ENCODE measurements at regions not wholly inside any gene's neighbourhood (a gene's known extent, or its start where the extent isn't known, plus 50 kb on each side); places are given as distances from the start of the nearest gene placed in this dataset.
A peak's percentile ranks its signal among the peaks of the same experiment; 100 is the strongest.
"Not testable (repeated sequence)": the region's sequence is repeated elsewhere in the genome, so short reads cannot be mapped to it uniquely, and the experiment has no call there.

DNA sequence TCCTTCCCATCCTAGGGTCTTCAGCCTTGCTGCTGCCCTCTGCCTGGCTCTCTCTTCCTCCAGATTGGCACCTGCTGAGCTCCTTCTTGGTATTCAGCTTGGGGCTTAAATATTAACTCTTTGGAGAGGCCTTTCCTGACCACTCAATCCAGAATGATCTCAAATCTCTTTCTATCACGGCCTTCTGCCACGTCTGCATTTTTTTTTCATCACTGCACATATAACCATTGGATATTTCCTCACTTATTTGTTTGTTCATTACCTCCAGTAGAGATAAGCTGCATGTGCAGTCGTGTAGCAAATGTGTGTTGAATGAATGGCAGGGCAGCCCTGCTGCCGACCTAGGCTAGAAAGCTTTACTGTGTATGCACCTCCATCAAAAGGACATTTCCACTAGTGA lies 51.6 kb upstream of the MPP7 start:
- DNase-seq (ENCODE audit: low read depth in 2 of 2) = no peak

DNA sequence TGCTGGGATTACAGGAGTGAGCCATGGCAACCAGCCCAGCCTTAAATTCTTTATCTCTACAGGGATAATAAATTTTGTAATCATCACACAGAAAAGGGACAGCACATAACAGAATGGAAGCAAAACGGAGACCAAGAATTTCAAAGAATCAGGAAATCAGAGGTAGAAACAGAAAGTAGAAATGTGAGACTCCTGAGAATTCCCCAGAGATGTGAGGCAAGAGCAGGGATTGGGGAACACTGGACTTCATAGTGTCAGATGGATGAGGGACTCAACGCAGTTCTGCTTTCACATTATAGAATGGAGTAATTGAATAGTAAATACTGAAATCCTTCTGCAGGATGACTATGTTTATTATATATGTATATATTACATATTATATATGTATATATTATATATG lies 52.5 kb upstream of the MPP7 start:
- no peak for DNase-seq (ENCODE audit: low read depth in 2 of 2)

DNA sequence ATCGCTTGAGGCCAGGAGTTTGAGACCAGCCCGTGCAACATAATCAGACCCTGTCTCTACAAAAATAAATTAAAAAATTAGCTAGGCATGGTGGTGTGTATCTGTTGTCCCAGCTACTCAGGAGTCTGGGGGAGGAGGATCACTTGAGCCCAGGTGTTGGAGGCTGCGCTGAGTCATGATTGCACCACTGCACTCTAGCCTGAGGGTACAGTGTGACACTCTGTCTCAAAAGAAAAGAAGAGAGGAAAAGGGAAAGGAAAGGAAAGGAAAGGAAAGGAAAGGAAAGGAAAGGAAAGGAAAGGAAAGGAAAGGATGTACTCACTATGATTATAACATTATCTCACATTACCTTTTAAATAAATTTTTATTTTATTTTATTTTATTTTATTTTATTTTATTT lies 56.5 kb upstream of the MPP7 start:
- no peak for DNase-seq (ENCODE audit: low read depth in 2 of 2)

DNA sequence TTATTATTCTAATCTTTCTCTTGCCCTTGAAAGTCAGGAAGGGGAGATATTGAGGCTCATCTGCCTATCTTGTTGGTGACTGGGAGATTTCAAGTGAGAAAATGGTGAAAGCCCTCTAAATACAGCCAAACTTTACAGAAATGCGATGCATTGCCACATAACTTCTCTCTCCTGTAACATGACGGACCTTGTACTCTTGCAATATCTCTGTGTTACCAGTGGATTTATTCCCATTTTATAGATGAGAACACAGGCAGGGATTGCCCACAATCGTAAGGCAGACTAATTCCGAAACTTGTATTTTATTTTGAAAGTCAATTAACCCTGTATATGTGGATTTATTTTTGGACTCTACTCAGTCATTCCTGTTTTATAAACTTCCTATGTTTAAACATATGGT lies 57.3 kb upstream of the MPP7 start:
- no peak for DNase-seq (ENCODE audit: low read depth in 2 of 2)

DNA sequence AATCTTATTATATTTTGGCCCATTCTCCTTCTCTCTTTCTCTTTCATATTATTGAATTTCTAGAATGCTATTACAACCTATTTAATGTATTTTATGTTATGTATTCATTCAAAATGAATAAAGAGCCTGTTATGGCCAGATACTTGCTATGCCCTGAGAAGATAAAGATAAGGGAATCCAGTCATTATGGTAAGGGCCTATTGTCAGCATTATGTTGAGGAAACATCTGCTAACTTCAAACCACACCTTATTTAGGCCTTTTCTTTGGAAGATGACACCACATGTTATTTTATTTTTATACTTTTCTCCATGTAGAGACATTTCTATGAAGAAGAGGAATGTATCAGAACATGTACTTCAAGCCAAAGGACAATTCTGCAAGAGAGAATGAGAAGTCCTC lies 60.5 kb upstream of the MPP7 start:
- no peak for DNase-seq (ENCODE audit: low read depth in 2 of 2)

DNA sequence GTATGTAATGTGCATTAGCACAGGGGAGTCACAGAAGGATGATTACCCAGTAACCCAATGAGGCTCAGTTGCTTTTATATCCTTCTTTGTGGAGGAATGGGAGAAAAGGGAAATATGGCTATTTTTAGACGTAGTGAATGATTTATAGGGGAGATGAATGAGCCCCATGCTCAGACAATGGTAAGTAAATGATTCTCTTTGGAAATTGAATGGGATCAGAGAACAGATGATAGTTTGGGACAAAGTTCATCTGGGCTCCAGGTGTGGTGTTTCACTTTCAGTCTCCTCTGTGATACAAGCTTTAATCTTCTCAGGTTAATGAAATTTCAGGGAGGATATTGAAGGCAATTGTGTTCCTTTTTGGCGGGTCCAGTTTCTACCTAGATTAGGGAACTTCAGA lies 63.0 kb upstream of the MPP7 start:
- DNase-seq (ENCODE audit: low read depth in 2 of 2) = no peak

DNA sequence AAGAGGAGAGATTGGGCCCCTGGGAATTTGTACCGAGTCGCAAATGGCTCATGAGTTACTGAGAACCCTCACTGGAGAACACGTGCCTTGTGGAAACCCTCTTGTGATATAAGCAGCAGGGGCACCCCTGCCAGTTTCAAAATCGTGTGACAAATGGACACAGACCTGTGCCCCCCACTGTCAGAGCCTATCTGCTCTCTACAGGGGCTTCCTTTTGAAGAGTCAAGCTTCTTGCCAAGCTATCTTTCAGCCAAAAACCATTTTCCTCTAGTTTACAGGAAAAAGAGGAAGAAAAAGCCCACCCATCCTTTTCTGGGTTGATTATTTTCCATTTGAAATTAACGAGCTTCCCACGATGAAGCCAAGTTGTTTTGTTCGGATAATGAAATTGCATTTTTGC lies 64.1 kb upstream of the MPP7 start:
- no peak for DNase-seq (ENCODE audit: low read depth in 2 of 2)

DNA sequence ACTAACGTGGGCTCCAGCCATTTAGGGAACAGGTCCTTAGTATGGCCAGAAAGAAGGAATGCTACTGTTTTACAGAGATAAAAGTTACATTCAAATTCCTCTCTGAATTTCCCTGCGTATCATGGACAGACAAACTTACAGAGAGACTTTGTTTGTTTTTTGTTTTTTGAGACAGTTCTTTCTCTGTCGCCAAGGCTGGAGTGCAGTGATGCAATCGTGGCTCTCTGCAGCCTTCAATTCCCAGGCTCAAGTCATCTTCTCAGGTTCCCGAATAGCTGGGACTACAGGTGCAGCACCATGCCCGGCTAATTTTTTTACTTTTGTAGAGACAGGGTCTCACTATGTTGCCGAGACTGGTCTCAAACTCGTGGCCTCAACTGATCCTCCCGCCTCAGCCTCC lies 64.5 kb upstream of the MPP7 start:
- no peak for DNase-seq (ENCODE audit: low read depth in 2 of 2)

DNA sequence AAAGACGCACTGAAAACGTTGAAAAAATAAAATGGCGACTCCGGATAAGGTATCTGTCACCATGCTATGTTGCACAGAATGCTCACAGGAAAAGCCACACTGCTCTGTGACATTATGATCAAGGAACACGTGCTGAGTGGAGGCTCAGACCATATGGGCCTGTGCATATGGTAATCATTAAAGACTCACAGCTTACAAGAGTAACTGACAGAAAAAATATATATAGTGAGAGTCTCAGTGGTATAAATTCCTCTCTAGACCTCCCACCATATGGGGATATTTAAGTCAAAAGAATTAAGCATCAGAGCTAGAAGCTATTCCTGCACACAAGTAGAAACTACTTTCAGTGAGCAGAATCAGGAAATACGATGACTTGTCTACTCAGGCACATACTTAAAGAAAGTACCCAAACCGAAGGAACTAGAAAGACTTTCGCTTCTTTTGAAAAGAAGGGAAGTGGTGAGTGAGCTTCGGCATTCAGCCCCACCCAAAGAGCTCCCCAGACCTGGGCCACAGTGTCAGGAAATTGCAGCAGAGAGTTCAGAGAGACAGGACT lies 65.1 kb upstream of the MPP7 start:
- DNase-seq (ENCODE audit: low read depth in 2 of 2) = peak; percentile 15 to 37

DNA sequence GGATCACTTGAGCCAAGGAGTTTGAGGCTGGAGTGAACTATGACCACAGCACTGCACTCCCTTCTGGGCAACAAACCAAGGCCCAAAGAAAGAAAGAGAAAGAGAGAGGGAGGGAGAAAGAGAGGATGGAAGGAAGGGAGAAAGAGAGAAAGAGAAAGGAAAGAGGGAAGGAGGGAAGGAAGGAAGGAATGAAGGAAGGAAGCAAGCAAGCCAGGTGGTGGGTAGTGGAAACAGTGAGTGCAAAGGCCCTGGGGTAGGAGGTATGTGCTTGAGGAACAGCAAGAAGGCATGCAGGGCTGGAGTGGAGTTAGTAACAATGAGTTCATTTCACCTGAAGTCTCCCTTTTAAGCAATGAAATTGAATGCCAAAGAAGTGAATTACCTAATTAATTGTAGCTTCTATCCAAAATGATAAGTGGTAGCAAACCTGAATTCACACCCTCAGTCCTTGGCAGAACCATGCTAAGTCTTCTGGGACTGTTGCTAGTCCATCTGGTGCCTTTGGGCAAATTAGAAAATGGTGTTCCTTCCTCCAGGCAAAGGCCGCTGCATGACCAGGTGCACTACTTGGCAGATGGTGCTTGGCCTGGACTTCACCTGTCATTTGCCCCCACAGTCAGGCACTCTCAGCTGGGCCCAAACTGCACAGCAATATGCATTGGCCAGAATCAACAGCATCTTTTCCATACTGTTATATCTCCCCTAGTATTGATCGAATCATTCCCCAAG lies 67.4 kb upstream of the MPP7 start:
- no peak for DNase-seq (ENCODE audit: low read depth in 2 of 2)

DNA sequence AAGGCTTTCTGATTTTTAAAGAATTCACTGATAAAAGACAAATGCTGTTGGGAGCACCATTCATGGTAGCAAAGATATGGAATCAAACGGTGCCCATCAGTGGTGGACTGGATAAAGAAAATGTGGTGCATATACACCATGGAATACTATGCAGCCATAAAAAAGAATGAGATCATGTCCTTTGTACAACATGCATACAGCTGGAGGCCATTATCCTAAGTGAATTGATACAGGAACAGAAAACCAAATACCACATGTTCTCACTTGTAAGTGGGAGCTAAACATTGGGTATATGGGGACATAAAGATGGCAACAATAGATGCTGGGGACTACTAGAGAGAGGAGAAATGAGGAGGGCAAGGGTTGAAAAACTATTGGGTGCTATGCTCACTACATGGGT lies 68.8 kb upstream of the MPP7 start:
- DNase-seq (ENCODE audit: low read depth in 2 of 2) = not testable (repeated sequence)

DNA sequence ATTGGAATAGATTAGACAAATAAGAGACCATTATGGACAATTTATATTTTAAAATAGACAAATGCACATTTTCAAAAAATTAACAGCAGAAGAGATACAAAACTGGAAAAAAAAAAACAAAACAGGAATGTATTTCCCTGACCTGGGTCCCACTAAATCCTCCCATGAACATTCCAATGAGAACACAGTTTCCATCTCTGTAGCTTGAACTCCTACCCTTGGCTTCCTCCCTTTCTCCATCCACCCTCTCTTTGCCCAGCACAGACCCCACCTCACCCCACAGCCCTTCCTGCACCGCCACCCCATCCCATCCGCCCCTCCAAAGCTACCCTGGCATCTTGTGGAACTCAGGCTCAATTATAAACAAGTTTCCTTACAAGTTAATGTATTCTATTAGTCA lies 71.2 kb upstream of the MPP7 start:
- DNase-seq (ENCODE audit: low read depth in 2 of 2) = no peak

DNA sequence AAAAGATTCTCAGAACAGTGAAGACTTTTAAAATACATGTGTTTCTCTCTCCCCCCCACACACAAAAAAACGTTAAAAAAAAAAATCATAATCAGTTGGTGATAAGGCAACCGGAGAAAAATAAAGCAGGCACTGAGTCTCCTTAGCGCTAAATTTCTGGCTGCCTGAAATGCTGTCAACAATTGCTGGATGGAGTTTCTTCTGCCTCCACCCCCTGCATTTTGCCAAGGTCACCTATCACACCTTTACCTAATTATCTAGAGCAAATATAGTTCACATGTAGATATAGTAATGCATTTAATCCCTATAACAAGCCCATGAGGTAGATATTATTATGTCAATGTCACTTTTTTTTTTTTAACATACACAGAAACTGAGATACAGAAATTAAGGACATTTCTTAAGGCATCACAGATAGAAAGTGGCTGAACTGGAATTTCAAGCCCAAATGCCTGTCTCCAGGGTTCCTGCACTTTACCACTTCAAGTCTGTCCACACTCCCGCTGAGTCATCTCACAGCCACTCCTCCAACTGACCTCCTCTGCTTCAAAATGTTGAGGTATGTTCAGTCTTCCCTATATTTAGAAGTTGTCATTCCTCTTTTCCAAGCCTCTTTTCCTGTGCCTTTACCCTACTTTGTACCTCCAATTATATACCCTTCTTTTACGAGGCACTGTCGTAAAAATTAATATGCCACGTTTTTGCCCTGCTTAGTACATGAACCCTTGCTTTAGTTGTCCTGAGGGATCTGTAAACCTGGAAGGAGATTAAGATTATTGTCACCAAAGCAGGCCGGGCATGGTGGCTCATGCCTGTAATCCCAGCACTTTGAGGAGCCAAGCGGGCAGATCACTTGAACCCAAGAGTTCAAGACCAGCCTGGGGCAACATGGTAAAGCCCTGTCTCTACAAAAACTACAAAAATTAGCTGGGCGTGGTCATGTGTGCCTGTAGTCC lies 72.8 kb upstream of the MPP7 start:
- no peak for DNase-seq (ENCODE audit: low read depth in 2 of 2)

DNA sequence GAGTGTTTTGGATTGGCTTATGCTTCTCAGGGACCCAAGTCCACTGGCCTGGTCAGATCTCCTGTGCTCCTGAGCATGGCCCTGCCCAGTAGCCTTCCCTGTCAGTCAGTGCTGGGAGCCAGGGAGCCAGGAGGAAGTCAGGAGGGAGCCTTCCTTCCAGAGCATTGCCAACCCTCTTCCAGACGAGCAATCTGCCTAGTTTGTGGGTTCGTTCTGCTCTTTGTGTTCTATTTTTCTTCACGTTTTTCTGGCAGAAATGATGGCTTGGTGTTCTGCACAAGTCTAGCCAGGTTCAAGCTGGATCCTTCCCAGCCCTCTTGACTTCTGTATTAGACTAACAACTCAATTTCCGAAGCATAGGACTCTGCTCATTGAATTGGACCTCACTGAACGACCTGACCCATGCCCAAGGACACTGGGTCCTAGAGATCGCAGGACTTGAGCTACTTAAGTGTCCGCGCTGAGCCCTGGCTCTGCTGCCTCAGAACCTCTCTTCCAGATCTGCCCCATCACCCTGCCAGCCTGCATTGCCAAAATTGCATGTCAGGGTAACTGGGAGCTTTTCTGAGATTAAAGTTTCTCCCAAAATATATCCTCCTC lies 76.2 kb upstream of the MPP7 start:
- DNase-seq (ENCODE audit: low read depth in 2 of 2) = no peak

DNA sequence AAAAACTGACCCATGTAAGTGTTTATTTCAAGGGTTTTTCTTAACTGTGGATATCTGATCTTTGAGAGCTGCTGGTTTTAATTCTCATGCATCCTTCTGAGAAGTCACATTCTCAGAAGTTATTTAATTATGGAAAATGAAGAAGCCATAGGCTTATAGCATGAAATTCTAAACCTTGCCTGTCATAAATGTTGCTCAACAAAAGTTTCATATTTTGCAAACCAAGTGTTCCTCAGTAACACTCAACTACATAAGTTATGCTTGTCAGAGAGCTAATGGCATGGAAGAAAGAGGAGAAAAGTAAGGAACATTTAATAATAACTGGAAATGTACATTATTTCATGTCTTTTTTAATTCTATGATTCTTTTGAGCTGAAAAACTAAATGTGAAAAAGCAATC lies 78.6 kb upstream of the MPP7 start:
- no peak for DNase-seq (ENCODE audit: low read depth in 2 of 2)

DNA sequence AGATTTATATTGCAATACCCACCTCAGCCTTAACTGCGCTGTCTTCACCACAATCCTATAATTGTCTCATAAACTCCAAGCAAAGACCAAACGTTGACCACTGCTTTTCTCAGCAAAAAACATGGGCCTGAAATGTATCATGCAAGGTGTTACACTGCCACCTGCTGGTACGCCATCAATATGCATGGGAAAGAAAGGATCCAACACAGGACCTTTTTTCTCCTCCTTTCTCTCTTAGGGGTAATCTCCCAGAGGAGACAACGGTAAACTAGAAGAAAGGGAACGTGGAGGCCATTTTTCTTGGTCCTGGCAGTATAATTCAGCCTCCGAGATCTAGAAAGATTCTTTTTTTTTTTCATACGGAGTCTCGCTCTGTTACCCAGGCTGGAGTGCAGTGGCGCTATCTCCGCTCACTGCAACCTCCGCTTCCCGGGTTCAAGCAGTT lies 79.1 kb upstream of the MPP7 start:
- DNase-seq (ENCODE audit: low read depth in 2 of 2) = peak; percentile 73 to 76

DNA sequence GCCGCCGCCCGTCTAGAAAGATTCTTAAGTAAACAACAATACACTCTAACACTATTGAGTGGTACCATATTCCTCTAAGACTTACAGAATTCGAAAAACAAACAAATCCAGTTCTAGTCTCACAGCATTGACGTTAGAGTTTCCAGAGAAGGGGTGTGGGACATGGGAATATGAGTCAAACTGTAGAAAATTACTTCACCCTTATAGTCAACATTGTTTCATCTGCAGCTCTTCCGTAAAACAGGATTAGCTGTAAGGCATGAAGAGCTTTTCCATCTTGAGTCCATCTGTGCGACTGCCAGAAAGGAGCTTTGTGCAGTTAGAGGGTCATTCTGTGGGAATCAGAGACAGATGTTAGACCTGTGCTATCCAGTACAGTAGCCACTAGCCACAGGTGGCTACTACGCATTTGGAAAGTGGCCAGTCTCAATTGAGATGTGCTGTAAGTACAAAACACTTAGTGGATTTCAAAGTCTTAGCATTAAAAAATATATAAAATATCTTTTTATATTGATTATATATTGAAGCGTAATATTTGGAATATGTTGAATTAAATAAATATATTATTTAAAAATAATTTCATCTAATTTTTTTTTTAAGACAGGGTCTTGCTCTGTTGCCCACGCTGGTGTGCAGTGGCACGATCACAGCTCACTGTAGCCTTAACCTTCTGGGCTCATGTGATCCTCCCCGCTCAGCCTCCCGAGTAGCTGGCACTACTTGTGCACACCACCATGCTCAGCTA lies 79.8 kb upstream of the MPP7 start:
- DNase-seq (ENCODE audit: low read depth in 2 of 2) = no peak

DNA sequence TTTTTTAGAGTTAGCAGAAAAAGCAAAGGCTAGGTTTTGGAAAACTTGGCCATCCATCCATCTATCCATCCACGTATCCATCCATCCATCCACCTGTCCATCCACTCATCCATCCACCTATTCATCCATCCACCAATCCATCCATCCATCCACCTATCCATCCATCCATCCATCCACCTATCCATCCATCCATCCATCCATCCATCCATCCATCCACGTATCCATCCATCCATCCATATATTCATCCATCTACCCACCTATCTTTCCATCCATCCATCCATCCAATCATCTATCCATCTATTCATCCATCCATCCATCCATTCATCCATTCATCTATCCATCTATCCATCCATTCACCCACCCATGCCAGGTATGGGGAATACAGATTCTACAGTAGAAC lies 81.7 kb upstream of the MPP7 start:
- no peak for DNase-seq (ENCODE audit: low read depth in 2 of 2)

DNA sequence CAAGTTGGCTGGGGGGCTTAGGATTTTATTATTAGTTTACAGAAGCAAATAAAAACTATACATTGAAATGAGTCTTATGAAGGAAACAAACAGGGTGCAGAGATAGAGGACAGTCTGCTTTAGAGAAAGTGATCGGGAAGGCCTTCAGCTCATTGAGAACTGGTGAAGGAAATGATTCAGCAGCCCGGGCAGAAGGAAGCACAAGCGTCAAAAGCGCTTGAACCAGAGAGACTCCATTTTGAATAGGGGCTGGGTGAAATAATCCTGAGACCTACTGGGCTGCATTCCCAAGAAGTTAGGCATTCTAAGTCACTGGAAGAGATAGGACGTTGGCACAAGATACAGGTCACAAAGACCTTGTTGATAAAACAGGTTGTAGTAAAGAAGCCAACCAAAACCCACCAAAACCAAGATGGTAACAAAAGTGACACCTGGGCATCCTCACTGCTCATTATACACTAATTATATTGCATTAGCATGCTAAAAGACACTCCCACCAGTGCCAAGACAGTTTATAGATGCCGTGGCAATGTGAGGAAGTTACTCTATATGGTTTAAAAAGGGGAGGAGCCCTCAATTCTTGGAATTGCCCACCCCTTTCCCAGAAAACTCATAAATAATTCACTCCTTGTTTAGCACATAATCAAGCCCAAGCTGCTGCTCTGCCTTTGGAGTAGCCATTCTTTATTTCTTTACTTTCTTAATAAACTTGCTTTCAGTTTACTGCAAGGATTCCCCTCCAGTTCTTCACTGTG lies 83.1 kb upstream of the MPP7 start:
- no peak for DNase-seq (ENCODE audit: low read depth in 2 of 2)

DNA sequence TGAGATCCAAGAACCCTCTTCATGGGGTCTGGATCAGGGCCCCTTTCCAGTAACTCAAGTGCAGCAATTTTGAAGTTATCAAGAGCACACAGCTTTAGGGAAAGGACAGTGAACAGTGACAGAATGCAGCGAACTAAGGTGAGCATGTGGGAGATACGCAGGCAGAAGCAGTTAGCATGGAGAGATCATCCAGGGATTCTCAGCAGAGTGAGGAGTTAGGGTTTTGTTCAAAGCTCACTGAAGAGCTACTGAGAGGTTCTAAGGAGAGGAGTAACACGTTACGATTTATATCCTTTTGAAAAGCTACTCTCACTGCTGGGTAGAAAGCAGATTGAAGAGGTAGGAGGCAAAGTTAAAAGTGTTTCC lies 83.6 kb upstream of the MPP7 start:
- DNase-seq (ENCODE audit: low read depth in 2 of 2) = no peak

DNA sequence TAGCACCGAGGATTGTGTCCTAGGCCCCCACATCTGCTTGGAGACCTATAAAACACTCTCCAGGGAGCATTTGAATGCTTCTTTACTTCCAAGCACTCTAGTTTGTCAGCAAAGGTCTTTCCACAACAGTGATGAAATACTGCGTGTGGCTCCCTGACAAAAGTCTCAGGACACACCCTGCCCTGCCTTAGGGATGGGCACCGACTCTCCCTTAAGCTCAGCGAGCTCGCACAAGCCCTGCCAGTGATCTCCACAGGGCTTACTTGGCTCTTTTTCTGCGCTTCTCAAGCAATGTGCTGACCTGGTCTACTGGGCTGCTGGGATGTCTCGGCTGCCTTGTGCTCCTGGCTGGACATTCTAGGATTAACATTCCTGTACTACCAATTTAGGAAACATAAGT lies 84.3 kb upstream of the MPP7 start:
- no peak for DNase-seq (ENCODE audit: low read depth in 2 of 2)
